ENCODE measurements at regions not wholly inside any gene's neighbourhood (a gene's known extent, or its start where the extent isn't known, plus 50 kb on each side); places are given as distances from the start of the nearest gene placed in this dataset.
A peak's percentile ranks its signal among the peaks of the same experiment; 100 is the strongest.

DNA sequence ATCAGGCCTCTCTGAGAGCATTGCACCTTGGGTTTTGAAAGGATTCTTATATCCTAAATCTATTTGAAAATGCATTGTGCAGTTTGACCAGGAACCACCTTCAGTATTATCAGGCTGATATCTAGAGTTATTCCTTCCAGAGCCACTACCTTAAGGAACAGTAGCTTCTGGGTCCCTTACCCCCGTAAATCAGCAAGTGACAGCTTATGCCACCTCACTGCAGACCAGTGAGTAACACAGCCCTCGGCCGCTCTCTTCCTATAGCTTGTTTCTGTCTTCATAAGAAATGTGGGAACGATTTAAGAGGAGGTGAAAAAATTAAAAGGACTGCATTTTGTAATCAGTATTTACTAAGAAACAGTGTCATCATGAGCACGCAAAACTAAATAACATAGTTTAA lies 584.2 kb downstream of the GALR1 start:
- DNase-seq (ENCODE audit: low spot score), result no peak

DNA sequence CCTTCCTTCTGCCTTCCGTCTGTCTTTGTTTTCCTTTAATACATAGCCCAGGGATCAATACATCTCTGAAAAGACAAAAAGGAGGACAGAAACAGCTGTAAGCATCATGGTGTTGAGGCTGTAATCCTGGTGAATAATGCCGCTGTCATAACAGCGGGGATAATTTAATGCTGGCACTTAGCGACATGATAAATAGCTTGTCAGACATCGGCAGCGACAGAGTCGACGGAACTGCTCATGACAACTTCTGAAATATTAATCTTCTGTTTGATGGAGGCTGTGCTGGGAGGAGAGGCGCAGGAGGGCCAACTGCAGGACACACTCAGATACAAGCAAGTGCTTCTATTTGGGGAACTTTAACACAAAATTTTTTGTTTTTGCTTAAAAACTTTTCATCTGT lies 602.2 kb downstream of the GALR1 start:
- no peak for DNase-seq (ENCODE audit: low spot score)

DNA sequence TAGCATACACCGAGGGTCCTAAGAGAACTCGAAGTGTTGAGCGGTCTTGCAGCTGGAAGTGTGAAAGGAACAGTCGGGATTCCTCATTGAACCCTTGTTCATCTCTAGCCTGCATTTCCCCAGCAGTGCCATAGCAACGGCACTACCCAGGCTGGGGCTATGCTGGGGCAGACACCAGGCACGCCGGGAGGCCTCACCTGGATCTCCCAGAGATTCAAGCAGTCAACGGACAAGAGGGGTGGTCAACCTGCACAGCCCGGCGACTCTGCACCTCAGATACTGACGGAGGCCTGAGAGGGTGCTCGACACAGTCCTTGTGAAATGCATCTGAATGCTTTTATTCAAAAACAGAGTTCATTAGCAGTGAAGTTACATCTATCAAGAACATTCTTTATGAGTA lies 604.2 kb downstream of the GALR1 start:
- DNase-seq (ENCODE audit: low spot score), result no peak

DNA sequence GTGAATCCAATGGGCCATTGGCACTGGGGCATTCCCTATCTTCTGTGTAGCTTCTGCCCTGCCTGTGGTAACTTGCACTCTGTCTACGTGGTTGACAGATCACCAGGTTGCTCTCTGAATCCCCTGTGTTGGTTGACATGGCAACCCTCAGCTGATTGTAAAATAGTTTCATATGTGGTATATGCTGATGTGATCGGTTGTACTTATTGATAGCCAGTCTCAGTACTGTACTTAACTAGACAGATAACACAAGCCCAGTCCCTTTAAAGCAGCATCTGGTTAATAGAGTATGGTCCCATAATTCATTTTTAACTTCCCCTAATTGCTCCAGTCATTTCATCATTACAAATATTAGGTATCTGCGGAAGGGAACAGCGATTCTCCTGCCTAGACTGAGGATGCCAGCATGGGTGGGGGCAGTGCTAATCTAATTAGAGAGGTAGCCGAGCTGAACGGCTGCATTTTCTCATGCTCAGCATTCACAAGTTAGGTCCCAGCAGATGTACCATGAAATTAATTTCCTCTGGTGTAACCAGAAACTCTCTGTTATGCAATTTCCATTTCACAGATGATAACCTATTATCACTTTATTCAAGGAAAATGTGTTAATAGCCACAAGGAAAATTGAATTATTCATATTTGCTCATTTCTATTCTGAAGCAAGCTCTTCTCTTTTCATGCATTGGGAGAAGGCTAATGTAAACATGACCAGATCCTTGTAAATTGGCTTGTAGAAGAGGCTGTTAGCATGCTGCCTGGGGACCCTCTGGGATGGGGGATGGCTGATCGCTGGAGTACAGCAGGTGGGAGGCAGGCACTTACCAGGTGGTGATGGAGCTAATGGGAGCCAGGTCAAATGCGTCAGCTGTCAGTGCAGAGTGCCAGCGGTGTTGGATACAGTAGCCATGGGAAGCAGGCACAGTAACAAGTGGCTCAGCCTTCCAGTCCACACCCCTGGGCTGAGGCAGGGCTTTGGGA lies 608.3 kb downstream of the GALR1 start:
- DNase-seq (ENCODE audit: low spot score), result no peak

DNA sequence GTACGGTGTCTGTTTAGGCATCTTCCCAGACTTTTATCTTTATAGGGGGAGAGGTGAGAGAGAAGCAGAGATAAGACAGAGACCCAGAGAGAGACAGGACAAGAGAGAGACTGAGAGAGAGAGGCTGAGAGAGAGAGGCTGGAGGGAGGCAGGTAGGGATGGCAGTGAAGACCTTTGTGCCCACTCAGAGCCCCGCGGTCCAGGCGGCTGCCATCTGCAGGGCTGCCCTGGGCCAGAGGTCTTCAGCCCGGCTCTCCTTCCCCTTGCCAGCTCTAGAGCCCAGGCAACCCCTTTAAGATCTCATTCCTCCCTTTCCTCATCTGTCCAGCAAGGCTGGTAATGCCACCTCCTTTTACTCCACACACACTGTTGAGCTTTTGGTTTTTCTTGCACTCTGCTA lies 610.0 kb downstream of the GALR1 start:
- no peak for DNase-seq (ENCODE audit: low spot score)

DNA sequence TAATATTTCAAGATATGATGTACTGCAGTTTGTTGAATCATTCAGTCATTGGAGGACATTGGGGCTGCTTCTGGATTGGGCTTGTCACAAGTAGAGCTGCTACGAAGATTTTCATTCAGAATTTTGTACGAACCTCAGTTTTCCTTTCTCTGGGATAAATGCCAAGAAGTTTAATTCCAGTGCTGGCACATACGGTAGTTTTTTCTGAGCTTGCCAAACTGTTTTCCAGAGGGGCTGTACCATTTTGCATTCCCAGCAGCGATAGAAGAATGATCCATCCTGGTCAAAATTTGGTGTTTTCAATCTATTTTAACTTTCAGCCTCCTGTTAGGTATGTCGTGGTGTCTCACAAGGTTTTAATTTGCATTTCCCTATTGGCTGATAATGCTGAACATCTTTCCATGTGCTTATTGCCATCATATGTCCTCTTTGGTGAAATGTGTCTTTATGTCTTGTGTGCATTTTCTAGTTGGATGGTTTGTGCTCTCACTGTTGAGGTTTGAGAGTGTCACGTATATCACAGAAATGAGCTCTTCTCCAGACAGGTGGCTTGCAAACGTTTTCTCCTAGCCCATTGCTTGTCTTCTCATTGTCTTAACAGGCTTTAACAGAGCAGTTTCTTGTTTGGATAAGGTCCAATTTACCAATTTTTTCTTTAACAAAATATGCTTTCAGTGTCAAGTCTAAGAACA lies 612.6 kb downstream of the GALR1 start:
- no peak for DNase-seq (ENCODE audit: low spot score)

DNA sequence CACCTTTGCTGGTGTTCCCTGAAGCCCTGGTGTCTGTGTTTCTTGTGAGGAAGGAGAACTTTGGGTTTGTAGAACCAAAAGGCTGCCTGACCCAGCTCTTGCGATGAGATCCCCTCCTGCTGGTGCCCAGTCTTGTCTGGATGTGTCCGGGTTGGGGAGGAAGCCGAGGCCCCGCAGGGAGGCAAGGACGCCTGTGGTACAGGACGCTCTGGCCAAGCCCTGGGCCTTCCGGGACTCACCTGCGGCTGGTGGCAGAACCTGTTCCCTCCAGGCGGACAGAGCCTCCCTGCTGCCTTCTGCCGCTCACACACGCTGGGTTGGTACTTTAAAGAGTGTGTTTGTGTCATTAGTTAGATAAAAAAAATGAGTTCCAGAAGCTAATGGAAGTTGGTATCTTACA lies 616.2 kb downstream of the GALR1 start:
- no peak for DNase-seq (ENCODE audit: low spot score)

DNA sequence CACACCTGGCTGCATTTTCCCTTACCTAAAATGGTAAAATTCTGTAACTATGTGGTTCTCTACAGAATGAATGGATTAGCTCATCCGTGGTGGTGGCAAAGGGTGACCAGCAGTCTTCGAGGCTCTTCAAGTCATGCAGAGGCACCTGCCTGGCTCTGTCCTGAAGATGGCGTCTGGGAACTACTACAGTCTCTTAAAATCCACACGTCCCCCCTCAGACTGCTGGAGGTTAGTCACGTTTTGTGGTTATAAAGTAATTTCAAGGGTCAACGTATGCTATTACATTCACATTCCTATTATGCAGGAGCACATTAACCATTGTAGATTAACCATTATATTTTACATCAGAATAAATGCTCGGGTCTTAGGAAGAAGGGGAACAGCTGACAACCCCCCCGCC lies 616.7 kb downstream of the GALR1 start:
- no peak for DNase-seq (ENCODE audit: low spot score)

DNA sequence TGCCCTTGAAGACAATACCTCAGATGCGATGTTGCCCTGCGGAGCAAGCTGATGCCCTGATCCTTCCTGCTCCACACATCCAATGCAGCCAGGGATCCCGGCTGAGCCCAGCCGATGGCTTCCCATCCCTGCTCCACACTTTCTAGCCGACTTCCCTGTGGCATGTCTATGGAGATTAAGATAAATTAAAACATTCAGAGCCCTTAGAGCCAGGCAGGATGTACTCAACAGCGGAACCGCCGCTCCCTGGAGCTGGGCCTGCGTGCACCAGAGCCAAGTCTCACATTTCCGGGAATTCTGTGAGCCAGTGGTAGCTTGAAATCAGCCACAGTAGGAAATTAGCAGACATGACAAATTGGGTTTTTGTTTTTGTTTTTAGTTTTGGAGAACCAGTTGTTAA lies 620.6 kb downstream of the GALR1 start:
- DNase-seq (ENCODE audit: low spot score), result no peak

DNA sequence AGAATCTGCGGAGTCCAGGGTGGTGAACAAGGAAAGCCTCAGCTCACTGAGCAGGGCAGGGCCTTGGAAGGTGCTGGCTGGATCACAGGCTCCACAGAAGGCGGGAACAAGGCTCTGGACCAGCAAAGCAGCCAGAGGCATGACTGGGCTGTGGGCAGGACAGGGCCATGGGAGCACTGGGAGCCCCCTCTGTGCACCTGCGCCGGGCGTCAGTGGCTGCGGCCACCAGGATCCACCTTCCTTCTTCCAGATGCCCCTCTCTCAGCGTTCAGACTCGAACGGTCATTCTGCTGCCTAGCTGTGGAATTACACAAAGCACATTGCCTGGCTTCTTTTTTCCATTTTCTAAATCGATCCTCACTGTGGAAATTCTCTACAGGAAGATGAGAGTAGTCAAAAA lies 621.2 kb downstream of the GALR1 start:
- DNase-seq (ENCODE audit: low spot score), result no peak

DNA sequence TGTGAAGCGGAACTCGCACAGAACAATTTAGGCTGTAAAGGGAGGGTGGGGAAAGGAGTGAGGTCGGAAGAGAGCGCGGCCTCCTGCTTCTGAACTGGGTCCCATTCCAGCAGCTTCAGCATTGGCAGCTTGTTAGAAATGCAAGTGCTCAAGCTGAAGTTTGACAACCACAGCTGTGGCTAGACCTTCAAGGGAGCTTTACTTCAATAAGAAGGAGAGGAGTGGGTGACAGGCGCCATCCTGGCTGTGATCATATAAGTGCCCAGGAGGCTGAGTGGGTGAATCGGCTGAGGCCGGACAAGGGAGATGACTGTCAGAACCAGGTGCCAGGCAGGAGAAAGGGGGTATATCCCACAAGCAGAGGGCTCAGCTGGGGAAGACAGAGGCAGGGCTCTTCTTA lies 622.5 kb downstream of the GALR1 start:
- no peak for DNase-seq (ENCODE audit: low spot score)

DNA sequence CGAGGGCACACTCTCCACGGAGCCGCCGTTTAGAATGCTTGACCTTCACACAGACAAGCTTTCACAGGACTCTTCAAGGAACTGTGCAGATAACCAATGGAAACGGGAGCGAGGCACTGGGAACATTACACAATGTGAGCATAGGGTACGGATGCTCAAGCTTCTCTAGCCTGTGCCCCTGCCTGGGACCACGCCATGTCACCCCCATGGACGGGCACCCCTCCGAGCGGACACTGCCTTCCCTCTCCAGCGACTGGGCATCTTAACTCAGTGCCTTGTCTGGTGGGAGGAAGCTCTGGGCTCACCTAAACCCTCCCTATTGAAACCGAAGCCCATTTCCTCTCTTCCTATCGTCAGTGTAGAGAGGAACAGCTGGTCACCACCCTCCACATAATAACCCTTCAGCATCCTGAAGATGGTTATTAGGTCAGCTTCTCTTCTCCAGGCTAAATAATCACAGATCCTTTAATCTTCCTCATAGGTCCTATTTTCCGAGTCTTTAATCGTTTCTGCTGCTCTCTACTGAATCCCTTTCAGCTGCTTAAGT lies 626.7 kb downstream of the GALR1 start:
- no peak for DNase-seq (ENCODE audit: low spot score)

DNA sequence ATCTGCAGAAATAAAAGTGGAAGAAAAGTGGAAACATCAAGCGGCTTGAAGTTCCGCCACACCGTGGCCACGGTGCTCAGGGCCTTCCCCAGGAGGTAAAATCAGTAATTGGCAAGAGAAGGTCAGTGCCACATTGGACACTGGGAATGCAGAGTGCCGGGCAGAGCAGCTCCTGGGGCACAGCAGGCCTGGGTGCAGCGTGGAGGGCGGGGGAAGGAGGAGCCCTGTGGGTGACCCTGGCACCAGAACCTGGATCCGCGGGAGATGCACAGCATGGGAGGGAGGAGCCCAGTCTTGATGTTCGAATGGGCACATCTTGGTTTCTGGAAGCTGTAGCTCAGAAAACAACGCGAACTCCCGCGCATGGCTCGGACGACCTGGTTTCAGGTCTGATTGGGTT lies 630.2 kb downstream of the GALR1 start:
- DNase-seq (ENCODE audit: low spot score), result no peak

DNA sequence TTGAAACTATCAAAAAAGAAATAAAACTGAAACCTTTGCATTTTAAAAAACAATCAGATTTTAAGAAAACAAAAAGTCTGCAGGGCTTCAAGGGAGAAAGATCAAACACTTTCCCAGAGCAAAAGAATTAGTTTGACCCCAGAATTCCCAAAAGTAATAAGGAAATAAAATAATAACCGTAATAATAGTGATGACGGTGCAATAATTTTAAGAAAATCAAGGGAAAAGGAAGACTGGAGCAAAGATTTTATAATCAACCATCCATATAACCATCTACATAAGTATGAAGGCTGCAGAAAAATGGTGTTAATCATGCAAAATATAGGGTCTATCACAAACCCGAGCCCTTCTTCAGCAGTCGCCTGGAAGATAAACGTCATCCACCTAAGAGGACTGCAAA lies 634.8 kb downstream of the GALR1 start:
- no peak for DNase-seq (ENCODE audit: low spot score)

DNA sequence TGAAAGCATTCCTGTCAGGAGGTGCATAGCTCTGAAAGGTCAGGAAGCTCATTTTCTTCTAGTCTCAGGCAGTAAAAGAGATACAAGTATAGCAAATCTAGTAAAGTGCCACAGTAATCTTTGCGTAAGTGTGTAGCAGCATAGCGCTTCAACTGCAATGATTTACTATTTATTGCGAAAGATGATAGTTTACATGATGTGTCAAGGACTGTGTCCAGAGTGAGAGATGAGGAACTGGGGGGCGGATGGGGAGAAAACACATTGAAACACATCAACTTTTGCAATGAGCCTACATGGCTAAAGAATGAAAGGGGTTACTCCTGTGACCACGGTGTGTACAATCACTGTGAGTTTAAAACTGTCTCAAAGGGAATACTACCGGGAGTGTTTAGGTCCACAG lies 644.4 kb downstream of the GALR1 start:
- no peak for DNase-seq (ENCODE audit: low spot score)

DNA sequence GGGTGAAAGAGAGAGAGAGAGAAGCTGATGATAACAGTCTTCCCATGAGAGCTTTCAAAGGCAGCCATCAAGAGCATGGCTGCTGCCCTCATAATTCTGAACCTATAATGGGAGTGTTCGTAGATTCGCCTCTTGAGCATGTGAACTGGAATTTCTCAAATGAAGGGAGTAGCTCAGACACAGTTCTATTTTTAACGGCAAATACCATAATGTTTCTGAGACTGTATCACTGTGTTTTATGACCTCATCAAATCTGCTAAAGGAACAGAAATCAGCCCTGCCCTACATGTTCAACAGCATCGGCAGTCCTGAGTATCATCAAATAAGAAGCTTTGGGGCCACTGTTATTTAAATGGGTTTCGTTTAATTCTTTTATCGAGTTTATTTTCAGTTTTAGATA lies 645.6 kb downstream of the GALR1 start:
- no peak for DNase-seq (ENCODE audit: low spot score)

DNA sequence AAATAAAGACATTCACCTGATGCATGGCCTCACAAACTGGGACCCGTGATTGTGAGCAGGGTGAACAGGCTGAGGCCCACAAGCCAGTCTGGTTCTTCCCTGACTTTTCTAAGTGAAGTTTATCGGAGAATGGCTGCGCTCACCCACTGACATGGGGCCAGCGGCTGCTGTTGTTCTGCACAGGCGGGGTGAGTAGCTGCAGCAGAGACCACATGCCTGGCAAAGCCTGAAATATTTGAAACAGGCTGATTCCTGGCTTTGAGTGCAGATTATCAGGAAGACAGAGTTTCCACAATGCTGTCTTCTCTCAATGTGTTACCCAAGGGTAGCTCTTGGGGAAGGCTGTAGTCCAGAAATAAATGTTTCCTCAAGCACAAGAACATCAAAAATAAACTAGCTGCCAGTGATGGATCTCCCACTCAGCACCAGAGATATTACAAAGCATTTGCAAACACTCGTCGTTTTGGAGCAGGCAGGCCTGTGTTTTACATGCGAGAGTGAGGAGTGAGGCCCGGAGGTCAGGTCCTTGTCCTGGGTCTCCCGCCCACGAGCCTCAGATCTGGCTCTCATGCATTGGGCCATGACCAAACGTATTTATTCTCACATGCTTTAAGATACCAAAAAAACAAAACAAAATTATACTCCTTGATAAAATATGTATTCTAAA lies 647.1 kb downstream of the GALR1 start:
- DNase-seq (ENCODE audit: low spot score), result no peak

DNA sequence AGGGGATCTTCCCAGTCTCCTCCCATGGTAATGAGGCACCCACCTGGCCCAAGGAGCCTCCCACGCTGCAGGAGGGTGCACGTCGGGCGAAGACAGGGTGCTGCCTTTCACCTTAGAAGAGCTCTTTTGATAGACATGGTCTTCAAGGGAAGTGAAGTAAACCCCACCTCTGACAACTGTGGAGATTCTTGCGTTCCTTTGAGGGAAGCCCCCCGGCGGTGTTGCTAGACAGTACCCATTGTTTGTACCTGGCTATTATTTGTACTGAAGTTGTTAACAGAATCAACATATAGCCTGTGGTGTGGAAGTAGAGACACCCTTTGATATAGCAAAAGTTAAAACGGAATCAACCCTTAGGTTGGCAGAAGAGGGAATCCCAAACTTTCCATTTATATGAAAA lies 648.0 kb downstream of the GALR1 start:
- DNase-seq (ENCODE audit: low spot score), result no peak

DNA sequence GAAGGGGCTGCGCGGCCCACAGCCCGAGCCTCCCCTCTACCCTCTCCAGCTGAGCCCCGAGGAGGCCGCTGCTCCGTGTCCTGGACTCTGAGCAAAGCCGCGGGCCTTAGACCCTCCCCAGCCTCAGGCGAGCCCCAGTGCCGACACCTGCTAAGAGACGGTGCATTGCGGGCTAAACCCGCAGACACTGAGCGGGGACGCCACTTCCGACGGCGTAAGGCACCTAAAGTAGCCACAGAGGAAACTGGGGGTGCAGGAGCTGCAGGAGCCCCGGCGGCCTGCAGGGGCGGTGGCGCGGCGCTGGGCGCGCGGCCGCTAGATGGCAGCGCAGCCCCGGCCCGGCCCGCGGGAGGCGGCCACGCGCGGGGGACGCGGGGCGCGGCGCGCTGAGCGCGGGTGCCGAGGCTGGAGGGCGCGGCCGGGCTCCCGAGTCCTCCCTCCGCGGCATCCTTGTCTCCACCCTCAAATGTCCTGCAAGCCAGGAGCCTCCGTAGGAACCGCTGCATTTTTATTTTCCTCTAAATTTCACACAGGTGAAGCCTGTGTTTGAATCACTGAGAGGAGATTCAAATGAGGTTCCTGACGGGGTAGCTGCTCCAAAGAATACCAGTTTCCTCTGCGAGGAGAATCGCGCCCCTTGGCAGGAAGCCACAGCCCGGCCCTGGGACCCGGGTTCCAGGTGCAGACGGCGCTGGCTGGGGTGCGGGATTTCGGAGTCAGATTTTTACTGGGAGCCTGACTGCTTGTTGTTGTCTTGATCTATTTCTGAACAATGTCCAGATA lies 650.5 kb downstream of the GALR1 start:
- peak; percentile 54 for DNase-seq (ENCODE audit: low spot score)

DNA sequence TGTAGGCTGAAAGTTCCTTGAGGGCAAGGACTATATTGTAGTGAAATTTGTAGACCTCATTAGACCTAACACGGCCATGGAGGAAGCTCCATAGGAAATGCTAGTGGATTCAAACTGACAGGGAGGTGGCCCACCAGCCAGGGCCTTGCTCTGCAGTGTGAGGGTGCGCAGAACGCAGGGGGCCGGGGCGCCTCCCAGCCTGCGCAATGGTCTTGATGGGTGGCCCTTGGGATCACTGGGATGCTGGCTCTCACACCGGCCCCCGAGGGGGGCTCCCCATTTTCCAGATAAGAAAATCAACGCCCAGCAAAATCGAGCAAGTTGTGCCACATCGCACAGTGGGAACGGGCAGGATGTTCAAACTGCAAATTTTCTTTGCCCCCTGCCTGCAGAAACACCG lies 655.4 kb downstream of the GALR1 start:
- no peak for DNase-seq (ENCODE audit: low spot score)

DNA sequence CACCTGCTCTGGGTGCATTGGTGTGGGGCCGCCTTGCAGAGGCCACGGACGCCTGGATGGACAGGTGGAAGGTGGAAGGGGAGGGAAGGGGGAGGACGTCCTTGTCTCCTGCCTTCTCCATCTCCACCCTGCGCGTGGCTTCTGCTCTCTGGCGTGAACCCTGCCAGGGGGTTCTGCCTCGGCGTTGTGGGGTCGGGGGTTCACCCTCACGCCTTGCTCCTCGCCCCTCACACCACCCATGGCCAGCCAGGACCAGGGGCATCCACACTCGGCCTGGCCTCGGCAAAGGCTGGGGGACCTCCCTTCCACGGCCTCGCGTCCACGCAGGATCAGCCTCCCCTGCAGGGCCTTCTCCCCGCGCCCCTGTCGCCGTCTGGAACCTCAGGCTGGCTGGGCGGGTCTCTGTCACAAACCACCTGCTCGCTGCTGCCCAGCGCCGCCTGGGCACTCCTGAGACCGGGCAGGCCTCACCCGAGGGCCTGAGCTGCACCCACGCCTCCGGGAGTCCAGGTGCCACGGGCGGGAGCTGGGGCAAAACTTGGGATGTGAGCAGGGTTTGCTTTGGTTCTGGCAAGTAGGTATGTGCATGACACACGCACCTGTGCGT lies 655.9 kb downstream of the GALR1 start:
- DNase-seq (ENCODE audit: low spot score), result no peak

Data from H4 (cell line).